ENCODE measurements at regions not wholly inside any gene's neighbourhood (a gene's known extent, or its start where the extent isn't known, plus 50 kb on each side); places are given as distances from the start of the nearest gene placed in this dataset.

DNA sequence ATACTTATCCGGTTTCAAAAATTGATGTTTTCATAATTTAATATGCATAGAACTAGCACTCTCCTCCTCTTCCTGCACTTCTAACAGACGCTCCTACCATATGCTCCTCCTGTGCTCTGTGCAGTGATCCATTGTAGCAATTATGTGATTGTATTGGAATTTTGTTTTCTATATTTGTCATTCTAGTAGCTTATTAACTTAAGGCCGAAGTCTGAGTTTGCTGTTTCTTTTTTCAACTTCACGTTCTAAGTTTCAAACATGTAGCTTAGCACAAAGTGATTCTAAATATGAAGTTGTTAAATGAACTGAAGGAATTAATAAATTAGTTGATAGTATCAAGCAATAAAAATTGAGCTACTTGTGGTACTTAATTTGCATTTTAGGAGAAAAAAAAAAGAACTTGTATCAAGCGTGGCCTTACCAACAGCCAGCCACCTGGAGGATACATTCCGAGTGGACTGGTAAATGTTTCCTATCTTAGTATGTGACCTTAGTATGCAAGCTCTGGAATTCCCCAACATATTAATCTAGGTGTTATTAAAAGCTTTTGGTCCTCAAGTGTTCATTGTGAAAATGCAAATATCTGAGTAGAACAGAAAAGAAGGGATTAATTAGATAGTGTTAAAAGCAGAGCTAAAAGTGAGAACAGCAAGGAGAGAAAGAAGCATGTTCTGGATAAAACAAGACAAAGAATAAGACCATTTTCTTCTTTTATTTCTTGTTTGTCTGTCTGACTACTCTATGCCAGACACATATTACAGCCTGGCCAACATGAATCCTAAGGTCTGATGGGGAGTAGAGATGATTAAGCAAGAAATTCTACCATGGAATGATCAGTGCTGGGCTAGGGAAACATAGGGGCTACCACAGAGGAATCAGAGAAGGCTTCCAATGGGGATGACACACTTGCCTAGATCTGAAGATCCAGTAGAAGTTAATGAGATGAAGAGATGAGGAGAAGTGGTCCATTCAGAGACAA is 290.4 kb upstream of the MON1B start:
- DNase-seq = no peak

GRCh38 chr16:76906552-76906951 is 284.4 kb upstream of the MON1B start:
- no peak for DNase-seq

DNA sequence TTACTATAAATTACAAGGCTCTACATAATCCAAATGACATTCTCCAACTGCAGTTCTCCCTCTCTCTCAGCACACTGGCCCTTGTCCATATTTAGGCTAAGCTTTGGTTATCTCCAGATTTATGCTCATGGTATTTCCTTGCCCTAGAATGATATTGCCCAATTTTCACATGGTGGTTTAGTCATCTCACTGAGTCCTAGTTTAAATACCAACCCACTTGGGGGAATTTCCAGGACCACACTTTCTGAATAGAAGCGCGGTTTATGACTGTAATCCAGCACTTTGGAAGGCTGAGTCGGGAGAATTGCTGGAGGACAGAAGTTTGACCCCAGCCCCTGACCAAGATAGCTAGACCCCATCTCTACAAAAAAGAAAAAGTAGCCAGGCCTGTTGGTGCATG is 280.1 kb upstream of the MON1B start:
- peak in 1 of 3 donors; percentile 36 for DNase-seq

DNA sequence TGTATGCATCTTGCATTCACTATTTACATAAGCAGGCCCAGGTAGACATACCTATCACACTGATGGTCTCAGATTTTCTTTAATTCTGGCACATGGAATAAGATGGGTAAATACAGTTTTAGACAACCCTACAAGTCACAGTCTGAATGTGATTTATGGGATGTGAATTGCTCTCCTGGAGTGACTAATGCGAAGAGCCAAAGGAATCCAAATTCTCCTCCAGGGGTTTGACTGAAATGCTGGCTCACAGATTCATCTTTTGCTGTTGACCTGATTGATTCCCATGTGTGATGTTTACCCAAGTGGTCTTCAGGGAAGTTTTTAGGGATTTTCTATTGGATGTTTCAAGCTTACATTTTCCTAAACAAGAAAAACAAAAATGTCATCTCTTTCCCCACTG is 277.9 kb upstream of the MON1B start:
- DNase-seq = no peak

DNA sequence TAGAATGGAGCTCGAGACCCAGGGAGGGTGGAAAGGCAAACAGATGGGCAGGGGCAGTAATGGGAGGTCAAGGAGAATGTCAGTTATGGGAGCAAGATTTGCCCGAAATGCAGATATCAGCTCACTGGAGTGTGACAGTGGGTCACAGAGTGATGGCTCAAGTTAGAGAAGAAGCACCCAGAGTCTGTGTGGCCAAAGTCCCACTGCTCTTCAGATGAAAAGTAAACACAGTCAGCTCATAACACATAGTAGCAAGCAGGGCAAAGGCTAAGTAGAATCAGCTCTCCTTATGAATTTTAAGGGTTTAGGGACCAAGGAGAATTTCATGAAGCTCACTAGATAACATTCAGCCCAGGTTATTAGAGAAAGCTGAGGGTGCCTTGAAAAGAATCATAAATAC is 264.9 kb upstream of the MON1B start:
- no peak for DNase-seq

GRCh38 chr16:76926595-76926994 is 264.4 kb upstream of the MON1B start:
- no peak for DNase-seq

DNA sequence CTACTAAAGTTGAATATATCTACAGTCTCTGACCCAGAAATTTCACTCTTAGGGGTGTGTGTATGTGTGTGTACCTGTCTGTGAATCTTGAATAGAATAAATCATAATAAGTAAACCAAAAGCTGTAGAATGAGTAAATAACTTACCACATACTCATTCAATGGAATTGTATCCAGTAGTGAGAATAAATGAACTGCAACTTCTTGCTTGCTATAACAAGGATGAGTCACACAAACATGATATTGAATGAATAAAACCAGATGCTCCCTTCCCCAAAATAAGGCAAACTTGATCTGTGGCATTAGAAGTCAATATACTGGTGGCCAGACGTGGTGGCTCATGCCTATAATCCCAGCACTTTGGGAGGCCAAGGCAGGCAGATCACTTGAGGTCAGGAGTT is 259.8 kb upstream of the MON1B start:
- DNase-seq = no peak

GRCh38 chr16:76932541-76933211 is 258.3 kb upstream of the MON1B start:
- no peak for DNase-seq

- DNase-seq = no peak
Measured at GRCh38 chr16:76940251-76940650, 250.7 kb upstream of the MON1B start.

DNA sequence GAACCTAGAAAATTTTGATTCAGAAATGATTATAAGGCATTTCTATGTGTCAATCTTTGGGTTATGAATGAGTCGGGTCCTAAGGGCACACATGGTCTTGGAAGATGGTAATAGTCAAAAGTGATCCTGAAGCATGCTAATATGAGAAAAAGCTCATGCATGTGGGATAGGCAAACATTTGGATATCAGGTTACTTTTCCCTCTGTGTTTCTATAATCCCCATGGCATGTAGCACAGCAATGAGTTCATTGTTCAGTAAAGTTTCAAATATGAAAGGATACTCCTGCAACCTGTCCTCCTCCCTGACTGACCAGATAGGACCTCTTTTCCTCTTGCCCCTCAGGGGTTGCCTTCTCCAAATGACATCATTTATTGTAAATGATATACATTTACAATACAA is 249.9 kb upstream of the MON1B start:
- DNase-seq = no peak

- no peak for DNase-seq
Measured at GRCh38 chr16:76942089-76942488, 248.9 kb upstream of the MON1B start.

- DNase-seq = no peak
Measured at GRCh38 chr16:76943921-76944320, 247.1 kb upstream of the MON1B start.

DNA sequence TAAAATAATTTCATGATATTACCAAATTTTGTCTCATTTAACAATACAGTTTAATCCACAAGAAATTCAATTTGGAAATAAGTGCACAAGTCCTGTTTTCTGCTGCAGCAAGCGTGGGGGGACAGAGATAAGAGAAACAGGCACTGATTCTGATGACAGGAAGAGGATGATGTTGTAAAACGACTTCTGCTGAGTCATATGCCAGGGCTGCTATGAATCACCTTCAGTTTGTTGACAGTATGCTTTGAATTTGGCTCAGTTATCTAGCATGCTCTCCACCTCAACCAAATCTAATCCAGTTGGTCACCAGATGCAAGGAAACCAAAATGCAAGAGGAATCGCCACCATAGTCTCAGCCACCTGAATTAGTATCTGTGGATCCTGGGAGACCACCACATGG is 244.1 kb upstream of the MON1B start:
- DNase-seq = peak; percentile 13 to 71 (median 33)

- DNase-seq = peak; percentile 73 to 88 (median 78)
Measured at GRCh38 chr16:76947749-76948148, 243.2 kb upstream of the MON1B start.

- no peak for DNase-seq
Measured at GRCh38 chr16:76955629-76956028, 235.4 kb upstream of the MON1B start.

DNA sequence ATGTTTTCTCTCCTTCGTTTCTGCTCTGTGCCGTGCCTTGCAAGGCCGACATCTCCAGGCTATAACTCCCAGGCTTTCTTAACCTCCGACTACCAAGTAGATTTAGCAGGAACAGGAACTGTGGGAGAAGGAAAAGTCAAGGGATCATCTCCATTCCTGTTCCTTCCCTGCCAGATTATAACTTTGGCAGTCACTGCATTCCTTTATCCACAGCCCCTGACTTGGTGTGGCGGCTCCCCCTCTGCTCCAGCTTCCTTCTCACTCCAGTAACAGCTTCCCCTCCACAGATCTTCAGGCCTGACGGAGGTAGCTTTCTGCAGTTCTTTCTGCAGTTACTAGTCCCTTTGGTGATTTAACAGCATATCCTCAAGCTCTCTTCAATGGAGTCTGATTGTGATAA is 234.6 kb upstream of the MON1B start:
- peak in 1 of 3 donors; percentile 22 for DNase-seq

GRCh38 chr16:76956841-76957240 is 234.1 kb upstream of the MON1B start:
- DNase-seq = no peak

DNA sequence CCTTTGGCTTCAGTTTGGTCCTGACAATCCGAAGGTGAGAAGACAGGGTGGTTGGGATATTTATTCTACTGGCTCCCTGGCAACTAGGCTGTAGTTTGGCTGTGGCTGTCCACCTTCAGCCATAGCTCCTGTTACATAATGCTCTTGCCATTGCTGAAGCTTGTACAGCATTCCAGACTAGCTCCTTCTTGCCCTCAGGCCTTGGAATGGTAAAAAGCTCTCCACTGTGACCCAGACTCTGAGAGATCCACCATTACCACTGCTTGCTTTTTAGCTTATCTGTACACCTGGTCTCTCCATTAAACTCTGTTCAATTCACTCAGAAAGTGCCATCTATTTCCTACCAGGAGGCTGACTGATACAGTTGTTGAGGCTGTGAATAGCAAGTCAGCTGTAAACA is 231.8 kb upstream of the MON1B start:
- no peak for DNase-seq

DNA sequence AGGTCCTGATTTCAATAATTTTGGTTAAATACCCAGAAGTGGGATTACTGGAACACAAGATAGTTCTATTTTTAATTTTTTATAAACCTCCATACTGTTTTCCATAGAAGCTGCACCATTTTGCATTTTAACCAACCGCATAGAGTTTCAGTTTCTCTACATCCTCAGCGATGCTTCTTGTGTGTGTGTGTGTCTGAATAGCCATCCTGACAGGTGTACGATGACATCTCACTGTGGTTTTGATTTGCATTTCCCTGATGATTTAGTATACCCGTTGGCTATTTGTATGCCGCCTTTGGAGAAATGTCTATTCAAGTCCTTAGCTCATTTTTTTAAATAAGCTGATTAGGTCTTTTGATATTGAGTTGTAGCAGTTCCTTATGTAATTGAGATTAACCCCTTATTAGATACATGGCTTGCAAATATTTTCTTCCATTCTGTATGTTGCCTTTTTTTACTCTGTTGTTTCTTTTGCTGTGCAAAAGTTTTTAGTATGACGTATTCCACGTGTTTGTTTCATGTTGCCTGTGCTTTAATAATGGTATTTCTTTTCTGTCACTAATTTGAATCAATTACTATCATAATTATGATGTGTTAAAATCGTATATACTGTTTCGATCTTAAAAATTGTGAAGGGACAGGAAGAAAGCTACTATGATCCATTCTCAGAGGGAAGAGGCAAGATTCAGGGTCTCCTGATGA is 227.2 kb upstream of the MON1B start:
- DNase-seq = no peak

DNA sequence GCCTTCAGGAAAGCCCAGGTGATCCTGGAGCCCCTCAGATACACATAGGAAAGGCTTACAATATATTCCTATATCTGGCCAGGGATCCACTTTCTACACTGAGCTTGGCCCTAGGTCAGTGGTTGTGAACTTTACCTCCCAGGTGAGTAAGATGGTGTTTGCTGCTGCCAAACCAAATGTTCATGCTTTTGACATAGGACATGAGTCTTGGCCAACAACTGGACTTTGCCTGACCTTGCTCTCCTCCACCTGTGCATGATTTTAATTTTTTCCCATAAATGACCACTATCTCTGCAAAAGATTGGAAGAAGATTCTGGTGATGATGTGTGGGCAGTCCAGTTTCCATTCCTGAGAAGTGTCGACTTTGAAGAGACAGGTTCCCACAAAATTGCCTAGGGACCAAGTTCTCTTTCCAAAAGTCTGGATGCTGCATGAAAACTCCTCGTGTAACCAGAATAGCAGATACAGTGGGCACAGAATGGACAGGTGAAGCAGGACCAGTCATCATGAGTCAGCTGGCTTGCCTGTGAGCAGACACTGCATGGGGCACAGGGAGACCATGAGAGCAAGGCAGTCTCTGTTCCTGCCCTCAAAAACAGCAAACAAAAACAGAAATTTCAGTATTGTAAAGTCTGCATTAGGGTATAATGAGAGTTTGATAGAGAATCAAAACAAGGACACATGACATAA is 226.4 kb upstream of the MON1B start:
- DNase-seq = no peak

DNA sequence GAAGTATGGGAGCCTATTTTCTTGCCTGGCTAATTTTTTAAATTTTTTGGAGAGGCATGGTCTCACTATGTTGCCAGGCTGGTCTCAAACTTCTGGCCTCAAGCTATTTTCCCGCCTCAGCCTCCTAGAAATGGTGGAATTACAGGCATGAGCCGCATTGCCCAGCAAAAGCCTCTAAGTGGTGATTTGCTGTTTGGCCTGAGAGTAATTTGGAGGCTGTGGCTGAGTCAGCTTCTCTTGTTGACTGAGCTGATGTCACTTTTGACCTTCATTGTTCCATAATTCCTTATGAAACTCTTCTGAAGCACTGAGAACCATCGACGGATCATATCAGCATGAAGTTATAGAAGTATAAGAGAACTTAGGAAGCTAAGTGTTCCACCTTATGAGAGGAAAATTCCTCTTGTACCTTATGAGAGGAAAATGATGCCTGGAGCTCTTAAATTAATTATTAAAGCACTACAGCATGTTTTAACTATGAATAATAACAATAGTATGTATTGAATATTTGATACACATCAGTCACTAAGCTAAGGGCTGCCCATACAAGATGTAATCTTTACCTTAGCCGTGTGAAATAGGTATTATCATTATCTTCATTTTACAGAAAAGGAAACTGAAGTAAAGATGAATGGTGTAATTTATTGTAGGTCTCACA is 220.8 kb upstream of the MON1B start:
- no peak for DNase-seq

GRCh38 chr16:76970745-76971099 is 220.3 kb upstream of the MON1B start:
- no peak for DNase-seq

Measured in muscle of back (tissue), 3 donors.